Activated naive CD8-positive, alpha-beta T cell treated with anti-CD3 and anti-CD28 coated beads, Interleukin-2, amount 50 U/mL, for 16 hours (primary cell): ENCODE measurements at regions not wholly inside any gene's neighbourhood (a gene's known extent, or its start where the extent isn't known, plus 50 kb on each side); places are given as distances from the start of the nearest gene placed in this dataset.
"Not testable (repeated sequence)": the region's sequence is repeated elsewhere in the genome, so short reads cannot be mapped to it uniquely, and the experiment has no call there.

ENCODE experiments used
- DNase-seq: peaks from one replicate; pipeline ENCODE4 v3.0.0-alpha.2; 2020; ENCODE audit warnings: low read depth, low spot score

DNA sequence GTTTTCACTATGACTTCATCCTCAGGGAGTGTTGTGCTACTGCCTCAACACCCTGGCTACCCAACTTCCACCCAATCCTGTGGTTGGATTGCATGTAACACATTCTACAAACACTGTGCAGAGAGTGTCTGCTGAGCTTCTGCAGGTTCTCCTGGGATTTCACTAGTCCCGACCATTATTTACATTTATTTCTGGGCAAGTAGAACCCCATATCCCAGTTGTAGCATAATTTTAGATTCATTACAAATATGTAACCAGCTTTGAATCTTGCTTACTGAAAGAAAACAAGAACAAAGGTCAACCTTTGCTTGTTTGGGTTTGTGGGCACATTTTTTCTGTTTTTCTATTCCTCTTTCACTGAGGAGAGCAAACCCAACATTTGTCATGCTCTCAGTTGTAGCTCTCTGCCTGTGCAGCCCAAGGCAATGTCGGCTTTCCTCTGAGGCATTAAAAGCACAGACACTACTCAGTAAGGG, 2036.1 kb upstream of the LRRTM1 start:
- no peak for DNase-seq

DNA sequence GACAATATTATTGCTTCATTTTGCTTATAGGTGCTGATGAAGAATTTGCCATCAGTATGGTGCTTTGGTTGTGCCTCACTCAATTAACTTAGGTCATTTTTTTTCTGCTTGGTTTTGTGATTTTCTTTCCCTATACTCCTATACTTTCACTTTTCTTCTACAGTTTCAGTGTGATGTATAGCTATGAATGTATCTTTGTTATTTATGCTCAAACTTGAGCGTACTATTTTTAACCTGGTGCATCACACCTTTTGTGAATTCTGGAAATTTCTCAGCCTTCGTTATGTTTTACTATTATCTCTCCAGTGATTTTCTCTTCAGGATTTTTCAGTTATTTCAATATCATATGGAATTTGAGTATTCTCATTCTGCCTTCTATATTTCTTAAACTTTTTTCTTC, 2035.3 kb upstream of the LRRTM1 start:
- no peak for DNase-seq

DNA sequence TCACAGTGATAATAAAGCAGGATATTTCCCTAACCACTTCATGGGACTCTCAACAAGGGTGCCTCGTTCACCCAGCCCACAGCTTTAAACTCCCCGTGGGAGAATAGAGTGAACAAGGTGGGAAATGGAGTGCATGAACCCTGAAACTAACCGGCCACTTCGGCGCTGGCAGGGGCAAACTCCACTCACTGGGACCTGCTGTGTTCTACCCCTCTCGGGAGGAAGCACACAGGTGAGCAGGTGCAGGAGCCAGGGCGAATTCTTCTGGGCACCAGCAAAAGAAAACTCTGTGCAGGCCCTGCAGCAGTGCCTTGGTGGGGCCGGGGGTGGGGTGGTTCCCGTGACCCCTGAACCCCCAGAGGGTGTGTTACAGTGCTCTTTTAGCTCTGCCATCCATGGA, 2029.1 kb upstream of the LRRTM1 start:
- DNase-seq: no peak

DNA sequence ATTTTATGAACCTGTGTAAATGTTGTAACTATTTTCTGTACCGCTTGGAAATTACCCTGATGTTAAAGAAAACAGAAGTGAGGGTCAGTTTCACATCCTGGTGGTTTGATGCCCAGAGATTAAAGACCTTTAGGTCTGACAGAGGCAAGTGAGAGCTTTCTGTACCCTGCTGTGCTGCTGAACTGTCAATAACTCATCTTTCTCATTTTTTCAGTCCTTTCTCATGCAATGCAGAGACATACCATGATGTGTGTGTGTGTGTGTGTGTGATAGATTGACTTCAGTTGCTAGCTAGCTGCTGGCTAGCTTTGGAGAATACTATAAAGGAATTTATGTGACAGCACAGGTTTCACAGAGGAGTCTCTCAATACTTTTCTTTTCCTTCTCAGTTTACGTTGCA, 2025.6 kb upstream of the LRRTM1 start:
- no peak for DNase-seq

DNA sequence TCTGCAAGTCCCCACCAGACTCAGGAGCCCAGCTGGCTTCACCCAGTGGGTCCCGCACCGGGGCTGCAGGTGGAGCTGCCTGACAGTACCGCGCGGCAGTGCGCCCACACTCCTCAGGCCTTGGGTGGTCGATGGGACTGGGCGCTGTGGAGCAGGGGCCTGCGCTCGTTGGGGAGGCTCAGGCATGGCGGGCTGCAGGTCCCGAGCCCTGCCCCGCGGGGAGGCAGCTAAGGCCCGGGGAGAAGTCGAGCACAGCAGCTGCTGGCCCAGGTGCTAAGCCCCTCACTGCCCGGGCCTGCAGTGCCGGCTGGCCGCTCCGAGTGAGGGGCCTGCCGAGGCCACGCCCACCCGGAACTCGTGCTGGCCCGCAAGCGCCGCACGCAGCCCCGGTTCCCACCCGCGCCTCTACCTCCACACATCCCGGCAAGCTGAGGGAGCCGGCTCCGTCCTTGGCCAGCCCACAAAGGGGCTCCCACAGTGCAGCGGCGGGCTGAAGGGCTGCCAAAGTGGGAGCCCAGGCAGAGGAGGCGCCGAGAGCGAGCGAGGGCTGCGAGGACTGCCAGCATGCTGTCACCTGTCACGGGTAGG, 2021.7 kb upstream of the LRRTM1 start:
- not testable (repeated sequence) for DNase-seq

DNA sequence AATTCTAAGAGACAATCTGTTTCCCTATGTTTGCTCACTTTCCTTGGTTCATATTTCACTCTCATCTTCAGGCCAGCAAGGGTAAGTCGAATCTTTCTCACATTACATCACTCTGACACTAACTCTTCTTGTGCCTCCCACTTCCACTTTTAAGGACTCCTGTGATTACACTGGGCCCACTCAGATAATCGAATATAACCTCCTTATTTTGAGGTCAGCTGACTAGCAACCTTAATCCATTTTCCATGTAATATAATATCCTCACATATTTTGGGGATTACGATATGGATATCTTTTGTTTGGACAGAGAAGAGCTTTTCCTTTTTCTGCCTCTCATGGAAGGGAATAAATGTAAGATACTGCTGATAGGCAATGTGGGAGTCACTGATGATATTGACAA, 2015.7 kb upstream of the LRRTM1 start:
- no peak for DNase-seq

DNA sequence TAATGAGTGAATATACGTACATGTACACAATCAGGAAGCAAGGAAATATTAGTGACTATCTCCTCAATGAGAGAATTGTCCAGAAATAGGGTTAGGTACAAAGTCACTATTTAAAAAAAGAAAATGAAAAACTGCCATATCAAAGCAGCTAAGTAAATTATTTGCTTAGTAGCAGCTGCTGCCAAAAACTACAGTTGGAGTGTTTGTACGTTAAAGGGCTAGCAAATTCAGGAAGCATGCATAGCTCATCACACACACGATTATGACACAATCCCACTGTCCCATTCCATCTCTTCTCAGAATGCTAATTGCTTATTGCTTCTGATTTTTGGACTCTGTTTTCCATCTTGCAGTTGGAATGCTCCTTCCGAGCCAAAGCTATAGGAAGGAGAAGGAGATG, 2012.5 kb upstream of the LRRTM1 start:
- no peak for DNase-seq

DNA sequence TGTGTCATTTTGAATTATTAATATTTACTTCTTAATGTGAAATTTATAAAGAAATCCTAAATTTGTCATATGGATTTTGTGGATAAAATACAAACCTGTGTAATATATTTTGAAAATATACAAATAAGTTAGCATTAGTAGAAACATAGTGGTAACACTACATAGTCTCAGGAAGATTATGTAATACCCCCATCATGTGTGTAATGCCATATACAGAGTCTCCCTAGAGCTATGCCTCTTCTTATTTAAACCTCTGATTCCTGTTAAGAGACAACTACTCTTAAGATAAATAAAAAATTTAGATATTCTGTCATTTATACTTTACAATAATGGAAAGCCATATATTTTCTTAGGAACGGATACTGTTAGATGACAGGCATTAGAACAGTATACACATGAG, 2012.0 kb upstream of the LRRTM1 start:
- no peak for DNase-seq

DNA sequence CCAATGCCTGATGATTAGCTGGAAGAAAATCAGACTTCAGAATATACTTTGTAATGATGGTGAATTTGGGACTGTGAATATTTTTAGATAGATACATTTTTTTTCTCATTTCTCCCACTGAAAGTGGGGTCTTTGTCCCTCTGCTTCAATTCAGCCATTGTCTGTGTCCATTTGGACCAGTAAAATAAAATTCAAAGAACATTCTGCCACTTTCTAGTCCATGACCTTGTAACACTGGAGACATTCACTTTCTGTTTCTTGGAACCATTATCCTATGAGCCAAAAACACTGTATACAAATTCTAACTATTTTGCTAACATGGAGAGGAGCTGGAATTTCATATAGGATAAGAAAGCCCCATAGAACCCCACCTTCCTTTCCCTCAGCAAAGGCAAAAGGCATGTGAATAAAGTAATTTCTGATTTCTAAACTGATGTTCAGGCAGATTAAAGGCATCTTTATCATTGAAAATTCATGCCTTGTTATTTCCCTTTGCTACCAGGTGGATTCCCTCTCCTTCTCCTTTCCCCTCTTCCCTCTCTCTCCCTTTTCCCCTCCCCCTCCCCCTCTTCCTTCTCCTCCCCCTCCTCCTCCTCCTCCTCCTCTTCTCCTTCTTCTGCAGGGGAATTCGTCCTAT, 2010.4 kb upstream of the LRRTM1 start:
- no peak for DNase-seq

DNA sequence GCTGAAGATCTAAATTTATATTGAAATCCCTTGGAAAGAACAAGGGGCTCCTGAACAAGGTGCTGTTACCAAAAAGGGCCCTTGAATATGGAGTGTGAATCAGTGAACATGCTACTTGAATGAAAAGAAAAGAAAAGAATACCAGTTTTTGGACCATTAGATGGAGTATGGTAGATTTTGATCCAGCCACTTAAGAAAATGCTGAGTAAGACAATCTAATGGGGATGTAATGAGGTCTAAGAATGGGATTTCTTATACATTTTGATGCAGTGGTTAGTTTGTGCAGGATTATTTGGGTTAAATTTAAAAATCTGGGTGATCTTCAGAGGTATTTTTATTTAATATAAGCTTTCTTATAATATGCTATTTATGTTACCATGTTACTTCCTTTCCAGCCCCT, 2003.0 kb upstream of the LRRTM1 start:
- no peak for DNase-seq

DNA sequence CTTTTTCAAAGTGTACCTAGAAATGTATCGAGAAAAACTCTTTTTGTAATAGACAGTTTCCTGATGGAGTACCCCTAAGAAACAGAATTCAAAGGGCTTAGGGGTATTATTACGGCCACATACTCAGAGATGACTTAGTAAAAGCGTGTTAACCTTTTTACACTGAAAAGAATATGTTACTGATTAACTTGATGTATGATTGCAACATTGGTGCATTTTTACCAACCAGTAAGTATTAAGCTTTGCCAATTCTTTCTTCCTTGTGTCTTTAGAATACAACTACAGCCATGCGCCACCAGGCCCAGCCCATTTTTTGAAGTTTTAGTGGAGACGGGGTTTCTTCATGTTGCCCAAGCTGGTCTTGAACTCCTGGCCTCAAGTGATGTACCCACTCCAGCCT, 1997.0 kb upstream of the LRRTM1 start:
- DNase-seq: no peak

DNA sequence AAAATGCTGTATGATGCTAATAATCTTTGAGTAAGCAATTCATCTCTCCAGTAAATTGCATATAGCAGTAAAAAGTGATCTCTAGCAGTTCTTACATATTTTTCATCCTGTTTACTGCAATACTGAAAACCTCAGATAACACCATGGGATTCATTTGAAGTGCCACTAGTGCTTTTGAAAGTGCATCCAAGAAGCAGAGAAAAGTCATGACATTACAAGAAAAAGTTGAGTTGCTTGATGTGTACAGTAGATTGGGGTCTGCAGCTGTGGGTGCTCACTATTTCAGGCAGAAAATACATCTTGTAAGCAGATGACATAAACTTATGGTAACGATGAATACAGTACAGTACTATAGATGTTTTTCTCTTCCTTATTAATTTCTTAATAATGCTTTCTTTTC, 1984.9 kb upstream of the LRRTM1 start:
- DNase-seq: no peak

DNA sequence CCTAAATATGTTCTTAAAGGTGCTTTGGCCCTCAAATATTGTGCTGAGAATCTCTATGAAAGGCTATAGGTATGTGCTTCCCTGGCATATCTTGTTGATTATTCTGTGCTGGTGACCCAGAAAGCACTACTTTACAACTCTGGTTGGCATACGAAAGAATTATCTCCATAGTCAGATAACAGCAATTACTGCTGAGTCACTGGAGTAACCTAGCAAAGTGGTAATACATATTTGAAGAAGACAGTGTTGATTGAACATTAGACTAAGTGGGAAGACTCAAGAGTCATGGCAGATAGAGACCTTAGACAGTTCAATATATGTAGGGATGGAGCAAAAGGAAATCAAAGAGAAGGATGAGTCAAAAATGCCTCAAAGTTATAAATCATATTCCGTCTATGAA, 1978.5 kb upstream of the LRRTM1 start:
- DNase-seq: no peak

DNA sequence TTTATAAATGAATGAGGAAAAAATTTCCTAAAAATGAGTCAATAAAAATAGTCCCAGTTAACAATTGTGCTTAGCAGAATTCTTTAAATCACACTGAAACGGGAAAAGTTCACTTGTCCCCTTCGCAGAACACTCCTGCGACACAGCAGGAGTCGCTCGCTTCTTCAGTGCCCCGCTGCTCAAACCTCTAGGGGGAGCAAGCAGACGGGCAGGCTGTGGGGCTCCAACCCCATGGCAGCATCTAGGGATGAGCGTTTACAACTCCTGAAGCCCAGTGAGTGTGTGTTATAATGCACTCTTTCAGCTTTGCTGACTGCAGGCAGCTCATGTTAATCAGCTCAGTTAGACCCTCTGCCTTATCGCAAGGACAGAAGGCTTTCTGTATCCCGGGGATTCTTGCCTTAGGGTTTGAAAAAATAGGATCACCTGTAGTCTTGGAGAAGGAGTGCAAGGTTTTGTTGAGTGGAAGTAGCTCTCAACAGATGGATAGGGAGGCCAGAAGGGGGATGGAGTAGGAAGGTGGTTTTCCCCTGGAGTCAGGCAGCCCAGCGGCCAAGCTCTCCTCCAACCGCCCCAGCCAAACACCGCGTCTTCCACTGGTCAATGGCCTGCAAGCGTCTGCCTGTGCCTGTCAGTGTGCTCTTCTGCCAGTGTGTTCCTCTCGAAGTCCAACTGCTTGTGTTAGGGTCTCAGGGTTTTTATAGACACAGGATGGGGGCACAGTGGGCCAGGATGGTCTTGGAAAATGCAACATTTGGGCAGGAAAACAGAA, 1977.7 kb upstream of the LRRTM1 start:
- DNase-seq: no peak

DNA sequence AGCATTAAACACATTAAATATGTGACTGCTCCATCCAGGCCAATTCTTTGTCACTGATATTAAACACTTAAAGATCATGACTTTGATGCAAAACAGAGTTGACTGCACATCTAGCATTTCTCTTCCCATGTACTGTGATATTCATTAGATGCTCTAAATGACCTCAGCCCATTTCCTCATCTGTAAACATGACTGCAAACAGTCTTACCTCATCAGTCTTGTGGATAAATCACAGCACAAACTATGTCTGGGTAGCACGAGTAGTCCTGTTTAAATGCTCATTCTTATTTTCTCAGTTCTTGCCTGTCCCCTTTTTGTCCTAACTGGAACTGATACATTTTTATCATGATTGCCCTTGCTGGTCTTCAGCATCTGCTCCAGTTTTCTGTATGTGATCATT, 1974.8 kb upstream of the LRRTM1 start:
- no peak for DNase-seq

DNA sequence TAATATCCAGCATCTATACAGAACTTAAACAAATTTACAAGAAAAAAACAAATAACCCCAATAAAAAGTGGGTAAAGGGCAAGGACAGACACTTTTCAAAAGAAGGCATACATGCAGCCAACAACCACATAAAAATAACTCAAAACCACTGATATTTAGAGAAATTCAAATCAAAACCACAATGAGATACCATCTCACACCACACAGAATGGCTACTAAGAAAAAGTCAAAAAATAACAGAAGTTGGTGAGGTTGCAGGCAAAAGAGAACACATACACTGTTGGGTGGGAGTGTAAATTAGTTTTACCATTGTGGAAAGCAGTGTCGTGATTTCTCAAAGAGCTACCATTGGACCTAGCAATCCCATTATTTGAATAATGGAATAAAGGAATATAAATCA, 1973.9 kb upstream of the LRRTM1 start:
- no peak for DNase-seq

DNA sequence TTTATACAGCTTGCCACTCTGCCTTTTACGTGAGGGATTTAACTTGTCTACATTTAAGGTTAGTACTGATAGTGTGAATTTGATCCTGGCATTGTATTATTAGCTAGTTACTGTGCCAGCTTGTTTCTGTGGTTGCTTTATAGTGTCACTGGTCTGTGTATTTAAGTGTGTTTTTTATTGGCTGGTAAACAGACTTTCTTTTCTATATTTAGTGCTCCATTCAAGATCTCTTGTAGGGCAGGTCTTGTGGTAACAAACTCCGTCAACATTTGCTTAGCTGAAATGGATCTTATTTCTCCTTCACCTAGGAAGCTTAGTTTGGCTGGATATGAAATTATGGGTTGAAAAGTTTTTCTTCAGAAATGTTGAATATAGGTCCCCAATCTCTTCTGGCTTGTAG, 1971.0 kb upstream of the LRRTM1 start:
- no peak for DNase-seq

DNA sequence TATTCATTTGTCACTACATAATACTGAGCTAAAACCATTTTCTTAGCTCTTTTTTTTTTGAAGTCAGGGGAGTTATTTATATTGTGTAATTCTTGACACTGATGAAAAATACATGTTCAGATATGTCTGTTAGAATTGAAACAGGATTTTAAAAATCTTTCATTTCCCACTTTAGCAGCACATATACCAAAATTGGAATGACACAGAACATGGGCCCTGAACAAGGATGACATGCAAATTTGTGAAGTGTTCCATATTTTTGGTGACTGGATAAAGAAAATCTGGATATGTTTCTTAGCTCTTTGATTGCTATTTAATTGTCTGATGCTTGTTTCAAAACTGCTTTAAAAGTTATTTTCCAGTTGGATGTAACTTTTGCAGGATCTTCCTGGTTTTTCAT, 1963.9 kb upstream of the LRRTM1 start:
- no peak for DNase-seq

DNA sequence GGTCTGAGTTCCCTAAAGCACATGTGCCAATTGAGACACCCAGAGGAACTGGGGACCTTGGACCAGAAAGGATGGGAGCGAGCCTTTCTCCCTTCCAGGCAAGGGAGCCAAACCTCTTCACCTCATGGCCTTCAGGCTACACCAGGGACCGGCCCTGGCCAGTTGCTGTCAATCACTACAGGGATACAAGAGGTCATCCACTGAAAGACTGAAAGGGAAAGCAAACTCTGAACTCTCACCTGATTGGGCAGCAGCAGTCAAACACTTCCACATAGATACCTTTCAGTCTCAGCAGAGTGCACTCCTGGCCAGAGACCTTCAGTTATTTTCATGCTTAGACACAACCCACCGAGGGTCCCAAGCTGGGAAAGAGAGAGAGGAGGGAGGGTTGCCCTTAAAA, 1956.0 kb upstream of the LRRTM1 start:
- no peak for DNase-seq

DNA sequence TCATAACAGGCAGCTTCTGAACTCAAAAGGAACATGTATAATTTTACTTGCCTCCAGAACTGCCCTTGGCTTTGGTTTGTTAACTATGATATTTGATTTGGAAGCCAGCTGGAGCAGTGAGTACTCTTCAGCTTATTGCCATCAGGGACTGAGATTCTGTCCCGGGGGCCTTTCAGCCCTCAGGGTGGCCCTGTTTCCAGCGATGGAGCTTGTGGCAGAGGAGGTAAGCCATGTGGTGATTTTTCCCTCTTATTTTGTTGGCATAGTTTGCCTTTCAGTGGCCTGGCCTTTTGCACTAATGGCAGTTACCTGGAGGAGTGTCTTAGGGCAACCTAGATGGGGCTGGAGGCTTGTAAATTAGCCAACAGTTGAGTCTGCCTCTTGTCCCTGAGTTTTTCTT, 1955.0 kb upstream of the LRRTM1 start:
- DNase-seq: no peak

DNA sequence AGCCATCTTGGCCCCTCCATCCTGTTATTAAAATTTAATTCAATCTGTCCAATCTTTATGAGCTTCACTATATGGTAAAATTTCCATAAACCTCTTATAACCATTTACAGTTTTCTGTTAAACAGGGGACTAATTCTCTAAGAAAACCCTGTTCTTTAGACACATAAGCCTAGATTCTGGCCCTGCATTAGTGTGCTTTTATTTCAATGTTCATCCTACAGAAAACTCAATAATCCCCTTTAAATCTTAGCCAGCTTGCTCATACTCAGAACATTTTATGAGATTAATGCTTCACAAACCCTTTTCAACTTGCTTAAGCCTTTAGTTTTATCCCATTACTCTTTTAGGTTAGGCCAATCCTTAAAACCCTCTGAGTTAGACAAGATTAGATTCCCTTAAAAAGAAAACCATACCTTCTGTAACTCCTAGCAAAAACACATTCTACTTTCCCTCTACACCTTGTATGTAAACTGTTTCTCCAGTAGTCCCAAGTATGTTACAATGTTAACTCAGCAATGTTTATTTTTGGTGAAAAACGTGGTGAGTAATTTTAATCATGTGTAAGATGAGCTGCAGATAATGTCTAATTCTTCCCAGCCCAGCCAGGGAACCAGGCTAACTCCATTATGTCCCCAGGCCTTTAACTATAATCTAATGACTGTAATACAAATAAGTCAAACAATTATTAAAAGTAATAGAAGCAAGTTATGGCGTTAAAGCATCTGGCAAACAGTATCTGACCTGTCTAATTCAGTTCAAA, 1953.4 kb upstream of the LRRTM1 start:
- no peak for DNase-seq

DNA sequence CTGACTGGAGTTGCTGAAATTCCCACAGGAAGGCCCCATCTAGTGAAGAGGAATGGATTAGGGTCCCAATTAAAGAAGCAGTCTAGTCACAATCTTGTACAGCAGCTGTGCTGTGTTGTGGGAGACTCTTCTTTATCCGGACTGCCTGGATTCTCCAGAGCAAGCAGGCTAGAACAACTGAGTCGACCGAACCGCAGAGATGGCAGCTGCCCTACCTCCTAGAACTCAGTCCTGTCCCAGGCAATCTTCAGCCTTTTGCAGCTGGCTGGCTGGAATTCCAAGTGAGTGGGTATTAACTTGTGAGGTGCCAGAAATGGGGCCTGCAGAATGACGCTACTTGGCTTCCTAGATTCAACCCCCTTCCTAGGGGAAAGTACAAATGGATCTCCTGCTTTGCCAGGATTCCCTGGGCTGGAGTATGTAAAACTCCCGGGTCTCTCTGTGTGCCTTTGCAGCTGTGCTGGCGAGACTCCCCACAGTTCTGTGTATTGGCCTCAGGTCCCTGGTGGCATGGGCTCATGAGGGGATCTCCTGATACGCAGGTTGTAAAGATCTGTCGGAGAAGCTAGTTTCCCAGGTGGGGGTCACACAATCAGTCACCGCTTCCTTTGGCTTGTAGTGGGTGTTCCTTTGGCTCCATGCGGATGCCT, 1952.6 kb upstream of the LRRTM1 start:
- DNase-seq: no peak
